WTC11 (cell line): ENCODE measurements at regions not wholly inside any gene's neighbourhood (a gene's known extent, or its start where the extent isn't known, plus 50 kb on each side); places are given as distances from the start of the nearest gene placed in this dataset.

Experiments
- ATAC-seq: fragments of 200-7000 bp; cut with Tn5 transposase; 2 replicates; pipeline ENCODE4 v1.10.0; 2021; ENCODE audit warnings: mild to moderate bottlenecking, moderate library complexity
- CTCF ChIA-PET: fragments of 300-600 bp; sonication (Branson Sonifier 250); formaldehyde crosslinking; loops from one replicate; lab custom pipeline; 2021; ENCODE audit warnings: antibody characterized with exemption; lab: Charles Lee
- POLR2A ChIA-PET: fragments of 350-600 bp; sonication (Branson Sonifier 250); formaldehyde crosslinking; loops from one replicate; lab custom pipeline; 2021; ENCODE audit warnings: antibody characterized with exemption; lab: Charles Lee
- DNase-seq: peaks from one replicate; pipeline ENCODE4 v3.0.0; 2021; ENCODE audit warnings: low spot score
- H3K27ac Mint-ChIP-seq: 2 replicates; pipeline ENCODE4 v1.8.0; 2021; ENCODE audit warnings: mixed read lengths
- H3K27me3 Mint-ChIP-seq: 2 replicates; pipeline ENCODE4 v1.8.0; 2021; ENCODE audit warnings: low read depth, mild to moderate bottlenecking, moderate library complexity, mixed read lengths
- H3K36me3 Mint-ChIP-seq: 2 replicates; pipeline ENCODE4 v1.8.0; 2021; ENCODE audit warnings: mixed read lengths
- H3K4me1 Mint-ChIP-seq: 2 replicates; pipeline ENCODE4 v1.8.0; 2022; ENCODE audit warnings: mixed read lengths
- H3K4me3 Mint-ChIP-seq: 2 replicates; pipeline ENCODE4 v1.8.0; 2021; ENCODE audit warnings: mild to moderate bottlenecking, moderate library complexity, mixed read lengths
- H3K9me3 Mint-ChIP-seq: 2 replicates; pipeline ENCODE4 v1.8.0; 2021; ENCODE audit warnings: mixed read lengths
- AFF4 ChIP-seq: sonication (generic); formaldehyde crosslinking; IDR thresholded peaks from 2 replicates; pipeline ENCODE4 v1.8.1; 2023; ENCODE audit warnings: mild to moderate bottlenecking, missing genetic modification reagents, borderline replicate concordance
- AR ChIP-seq: fragments of 250-450 bp; sonication (Bioruptor Pico); IDR thresholded peaks from 2 replicates; pipeline ENCODE4 v1.9.0; 2021; ENCODE audit warnings: mild to moderate bottlenecking
- ATF1 ChIP-seq: sonication (generic); formaldehyde crosslinking; IDR thresholded peaks from 2 replicates; pipeline ENCODE4 v1.8.1; 2023; ENCODE audit warnings: mild to moderate bottlenecking, moderate library complexity, missing genetic modification reagents
- GRHL2 ChIP-seq: fragments of 250-450 bp; sonication (Bioruptor Pico); IDR thresholded peaks from 2 replicates; pipeline ENCODE4 v1.8.0; 2022; ENCODE audit warnings: mild to moderate bottlenecking, moderate library complexity; ENCODE audit not compliant: insufficient replicate concordance, severe bottlenecking
- GTF2I ChIP-seq: fragments of 250-450 bp; sonication (Bioruptor Pico); conservative IDR thresholded peaks from 2 replicates; pipeline ENCODE4 v1.4.0; 2021; ENCODE audit warnings: mild to moderate bottlenecking
- IRF2 ChIP-seq: sonication (generic); formaldehyde crosslinking; IDR thresholded peaks from 2 replicates; pipeline ENCODE4 v1.8.0; 2022; ENCODE audit warnings: low read depth, missing genetic modification reagents, borderline replicate concordance
- MAX ChIP-seq: sonication (generic); formaldehyde crosslinking; IDR thresholded peaks from 2 replicates; pipeline ENCODE4 v1.8.0; 2022; ENCODE audit warnings: mild to moderate bottlenecking, missing genetic modification reagents
- MXD4 ChIP-seq: fragments of 250-450 bp; sonication (Bioruptor Pico); IDR thresholded peaks from 2 replicates; pipeline ENCODE4 v1.8.0; 2021; ENCODE audit warnings: mild to moderate bottlenecking, moderate library complexity, borderline replicate concordance
- NFE2L1 ChIP-seq: sonication (generic); formaldehyde crosslinking; IDR thresholded peaks from 2 replicates; pipeline ENCODE4 v1.8.1; 2023; ENCODE audit warnings: missing genetic modification reagents
- NR2C2 ChIP-seq: sonication (generic); formaldehyde crosslinking; IDR thresholded peaks from 2 replicates; pipeline ENCODE4 v1.8.0; 2022; ENCODE audit warnings: mild to moderate bottlenecking, missing genetic modification reagents
- TEAD1 ChIP-seq: sonication (generic); formaldehyde crosslinking; IDR thresholded peaks from 2 replicates; pipeline ENCODE4 v1.8.0; 2022; ENCODE audit warnings: mild to moderate bottlenecking, missing genetic modification reagents
- TEAD4 ChIP-seq: sonication (generic); formaldehyde crosslinking; IDR thresholded peaks from 2 replicates; pipeline ENCODE4 v1.8.0; 2022; ENCODE audit warnings: mild to moderate bottlenecking, missing genetic modification reagents
- ZBTB21 ChIP-seq: sonication (generic); formaldehyde crosslinking; IDR thresholded peaks from 2 replicates; pipeline ENCODE4 v1.8.1; 2023; ENCODE audit warnings: mild to moderate bottlenecking, missing genetic modification reagents, borderline replicate concordance
- ZNF396 ChIP-seq: fragments of 250-450 bp; sonication (Bioruptor Pico); IDR thresholded peaks from 2 replicates; pipeline ENCODE4 v1.8.0; 2021; ENCODE audit warnings: mild to moderate bottlenecking, moderate library complexity, borderline replicate concordance
- ZNF416 ChIP-seq: fragments of 250-450 bp; sonication (Bioruptor Pico); IDR thresholded peaks from 2 replicates; pipeline ENCODE4 v1.9.0; 2021; ENCODE audit warnings: mild to moderate bottlenecking, inconsistent platforms
- ZNF532 ChIP-seq: fragments of 250-450 bp; sonication (Bioruptor Pico); IDR thresholded peaks from 2 replicates; pipeline ENCODE4 v1.9.0; 2021; ENCODE audit warnings: mild to moderate bottlenecking, borderline replicate concordance
- TF ChIP-seq, protein P1 (sequence below): fragments of 250-450 bp; sonication (Bioruptor Pico); IDR thresholded peaks from 2 replicates; pipeline ENCODE4 v1.8.0; 2021; ENCODE audit warnings: mild to moderate bottlenecking
- TF ChIP-seq, protein P2 (sequence below): sonication (generic); formaldehyde crosslinking; IDR thresholded peaks from 2 replicates; pipeline ENCODE4 v1.8.0; 2023; ENCODE audit warnings: missing genetic modification reagents
- TF ChIP-seq, protein P3 (sequence below): sonication (generic); formaldehyde crosslinking; IDR thresholded peaks from 2 replicates; pipeline ENCODE4 v1.8.1; 2022; ENCODE audit warnings: mild to moderate bottlenecking, missing genetic modification reagents, moderate library complexity, borderline replicate concordance
- TF ChIP-seq, protein P4 (sequence below): sonication (generic); formaldehyde crosslinking; IDR thresholded peaks from 2 replicates; pipeline ENCODE4 v1.8.0; 2022; ENCODE audit warnings: mild to moderate bottlenecking, missing genetic modification reagents

- TF ChIP-seq GRHL2 (CRISPR knock-in tag) (no peak), ZBTB21 (CRISPR knock-in tag) (no peak), IRF2 (CRISPR knock-in tag) (no peak)
Observed at GRCh38 chr1:106584107-106584506, 472.4 kb upstream of the PRMT6 start (continued).

GRCh38 chr1:106584676-106585075, 471.8 kb upstream of the PRMT6 start:
- Mint-ChIP-seq H3K36me3 (peaks cover 7% of the 10 kb centered on the region), H3K4me3 (no peak overlapping the region), H3K27me3 (no peaks in the 10 kb centered on the region; the same call in 1 of the 2 replicates), H3K27ac (no peak overlapping the region), H3K9me3 (peaks cover 34% of the 10 kb centered on the region), H3K4me1 (no peaks in the 10 kb centered on the region)
- ChIA-PET POLR2A (no interaction called here), CTCF (no interaction called here)
- no peak for DNase-seq
- no peak for ATAC-seq
- TF ChIP-seq TEAD1 (CRISPR knock-in tag) (no peak), AR (CRISPR knock-in tag) (no peak), GTF2I (CRISPR knock-in tag) (no peak), ZNF396 (CRISPR knock-in tag) (no peak), TEAD4 (CRISPR knock-in tag) (no peak), IRF2 (CRISPR knock-in tag) (no peak), ZNF416 (CRISPR knock-in tag) (no peak), AFF4 (CRISPR knock-in tag) (no peak), MAX (CRISPR knock-in tag) (no peak), GRHL2 (CRISPR knock-in tag) (no peak), NR2C2 (CRISPR knock-in tag) (no peak), NFE2L1 (CRISPR knock-in tag) (no peak), MXD4 (CRISPR knock-in tag) (no peak), ZNF532 (no peak), ATF1 (CRISPR knock-in tag) (no peak)
- TF ChIP-seq, protein P1, sequence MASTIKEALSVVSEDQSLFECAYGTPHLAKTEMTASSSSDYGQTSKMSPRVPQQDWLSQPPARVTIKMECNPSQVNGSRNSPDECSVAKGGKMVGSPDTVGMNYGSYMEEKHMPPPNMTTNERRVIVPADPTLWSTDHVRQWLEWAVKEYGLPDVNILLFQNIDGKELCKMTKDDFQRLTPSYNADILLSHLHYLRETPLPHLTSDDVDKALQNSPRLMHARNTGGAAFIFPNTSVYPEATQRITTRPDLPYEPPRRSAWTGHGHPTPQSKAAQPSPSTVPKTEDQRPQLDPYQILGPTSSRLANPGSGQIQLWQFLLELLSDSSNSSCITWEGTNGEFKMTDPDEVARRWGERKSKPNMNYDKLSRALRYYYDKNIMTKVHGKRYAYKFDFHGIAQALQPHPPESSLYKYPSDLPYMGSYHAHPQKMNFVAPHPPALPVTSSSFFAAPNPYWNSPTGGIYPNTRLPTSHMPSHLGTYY: no peak
- TF ChIP-seq, protein P2, sequence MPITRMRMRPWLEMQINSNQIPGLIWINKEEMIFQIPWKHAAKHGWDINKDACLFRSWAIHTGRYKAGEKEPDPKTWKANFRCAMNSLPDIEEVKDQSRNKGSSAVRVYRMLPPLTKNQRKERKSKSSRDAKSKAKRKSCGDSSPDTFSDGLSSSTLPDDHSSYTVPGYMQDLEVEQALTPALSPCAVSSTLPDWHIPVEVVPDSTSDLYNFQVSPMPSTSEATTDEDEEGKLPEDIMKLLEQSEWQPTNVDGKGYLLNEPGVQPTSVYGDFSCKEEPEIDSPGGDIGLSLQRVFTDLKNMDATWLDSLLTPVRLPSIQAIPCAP (CRISPR knock-in tag): no peak
- TF ChIP-seq, protein P3, sequence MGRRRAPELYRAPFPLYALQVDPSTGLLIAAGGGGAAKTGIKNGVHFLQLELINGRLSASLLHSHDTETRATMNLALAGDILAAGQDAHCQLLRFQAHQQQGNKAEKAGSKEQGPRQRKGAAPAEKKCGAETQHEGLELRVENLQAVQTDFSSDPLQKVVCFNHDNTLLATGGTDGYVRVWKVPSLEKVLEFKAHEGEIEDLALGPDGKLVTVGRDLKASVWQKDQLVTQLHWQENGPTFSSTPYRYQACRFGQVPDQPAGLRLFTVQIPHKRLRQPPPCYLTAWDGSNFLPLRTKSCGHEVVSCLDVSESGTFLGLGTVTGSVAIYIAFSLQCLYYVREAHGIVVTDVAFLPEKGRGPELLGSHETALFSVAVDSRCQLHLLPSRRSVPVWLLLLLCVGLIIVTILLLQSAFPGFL (CRISPR knock-in tag): no peak
- TF ChIP-seq, protein P4, sequence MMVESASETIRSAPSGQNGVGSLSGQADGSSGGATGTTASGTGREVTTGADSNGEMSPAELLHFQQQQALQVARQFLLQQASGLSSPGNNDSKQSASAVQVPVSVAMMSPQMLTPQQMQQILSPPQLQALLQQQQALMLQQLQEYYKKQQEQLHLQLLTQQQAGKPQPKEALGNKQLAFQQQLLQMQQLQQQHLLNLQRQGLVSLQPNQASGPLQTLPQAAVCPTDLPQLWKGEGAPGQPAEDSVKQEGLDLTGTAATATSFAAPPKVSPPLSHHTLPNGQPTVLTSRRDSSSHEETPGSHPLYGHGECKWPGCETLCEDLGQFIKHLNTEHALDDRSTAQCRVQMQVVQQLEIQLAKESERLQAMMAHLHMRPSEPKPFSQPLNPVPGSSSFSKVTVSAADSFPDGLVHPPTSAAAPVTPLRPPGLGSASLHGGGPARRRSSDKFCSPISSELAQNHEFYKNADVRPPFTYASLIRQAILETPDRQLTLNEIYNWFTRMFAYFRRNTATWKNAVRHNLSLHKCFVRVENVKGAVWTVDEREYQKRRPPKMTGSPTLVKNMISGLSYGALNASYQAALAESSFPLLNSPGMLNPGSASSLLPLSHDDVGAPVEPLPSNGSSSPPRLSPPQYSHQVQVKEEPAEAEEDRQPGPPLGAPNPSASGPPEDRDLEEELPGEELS (CRISPR knock-in tag): no peak
